IPS-18a (cell line): ENCODE measurements at regions not wholly inside any gene's neighbourhood (a gene's known extent, or its start where the extent isn't known, plus 50 kb on each side); places are given as distances from the start of the nearest gene placed in this dataset.
"Not testable (repeated sequence)": the region's sequence is repeated elsewhere in the genome, so short reads cannot be mapped to it uniquely, and the experiment has no call there.

Experiments
- H3K27ac ChIP-seq: one replicate; pipeline ENCODE4 v1.5.1; 2013; ENCODE audit warnings: low read length
- H3K27me3 ChIP-seq: one replicate; pipeline ENCODE4 v1.6.1; 2013; ENCODE audit warnings: mild to moderate bottlenecking, low read length; ENCODE audit not compliant: control insufficient read depth, insufficient read depth
- H3K36me3 ChIP-seq: one replicate; pipeline ENCODE4 v1.6.1; 2013; ENCODE audit warnings: low read depth, low read length; ENCODE audit not compliant: control insufficient read depth
- H3K4me1 ChIP-seq: one replicate; pipeline ENCODE4 v1.6.1; 2013; ENCODE audit warnings: low read depth, low read length; ENCODE audit not compliant: control insufficient read depth
- H3K4me3 ChIP-seq: one replicate; pipeline ENCODE4 v1.5.1; 2013; ENCODE audit warnings: low read length
- H3K9ac ChIP-seq: one replicate; pipeline ENCODE4 v1.6.1; 2013; ENCODE audit warnings: mild to moderate bottlenecking, low read length, moderate library complexity
- H3K9me3 ChIP-seq: one replicate; pipeline ENCODE4 v1.6.1; 2013; ENCODE audit warnings: low read depth, low read length; ENCODE audit not compliant: control insufficient read depth

DNA sequence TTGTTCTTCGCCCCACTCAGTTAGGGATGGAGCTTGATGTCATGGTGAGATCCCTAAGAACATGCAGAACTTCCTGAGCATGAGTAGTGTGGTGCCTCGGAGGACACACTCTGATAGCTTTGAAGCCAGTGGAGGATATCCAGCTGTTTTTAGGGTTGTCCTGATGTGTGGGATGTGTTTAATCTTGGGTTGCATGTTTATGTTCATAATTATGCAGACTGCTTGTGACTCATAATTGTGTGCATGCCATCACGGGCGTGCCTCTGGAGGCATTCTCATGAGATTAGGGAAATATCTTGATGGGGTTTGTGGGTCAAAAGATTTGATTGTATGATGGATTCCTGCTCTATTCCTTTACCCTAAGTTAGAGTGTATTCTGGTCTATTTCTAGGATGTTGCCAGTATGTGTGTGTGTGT lies 267.4 kb upstream of the PELI2 start:
- H3K36me3 ChIP-seq: no peaks in the 10 kb centered on the region

DNA sequence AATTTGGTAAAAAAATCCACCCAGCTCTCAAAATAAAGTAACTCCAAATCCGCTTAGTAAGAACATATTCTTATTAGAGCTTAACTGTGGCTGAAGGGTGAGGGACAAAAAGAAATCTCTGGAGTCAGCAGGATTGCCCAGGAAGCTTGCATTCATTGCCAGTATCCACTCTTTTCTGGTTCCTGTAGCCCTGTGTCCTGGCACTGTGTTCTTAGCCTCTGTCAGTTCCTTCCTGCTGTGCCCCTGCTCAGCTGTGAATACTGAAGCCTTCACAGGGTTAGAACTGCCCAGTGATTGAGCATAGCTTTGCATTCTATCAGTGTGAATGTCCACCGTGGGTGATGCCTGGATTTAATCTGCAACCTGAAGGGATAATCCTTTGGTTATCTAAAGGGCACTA lies 266.9 kb upstream of the PELI2 start:
- H3K36me3 ChIP-seq: no peaks in the 10 kb centered on the region
- no peak overlapping the region for H3K27ac ChIP-seq
- H3K9me3 ChIP-seq: no peaks in the 10 kb centered on the region
- H3K27me3 ChIP-seq: no peaks in the 10 kb centered on the region
- no peak overlapping the region for H3K9ac ChIP-seq
- H3K4me3 ChIP-seq: no peak overlapping the region
- H3K4me1 ChIP-seq: no peaks in the 10 kb centered on the region

More for the DNA sequence above, 267.4 kb upstream of the PELI2 start:
- Histone ChIP-seq H3K4me3 (no peak overlapping the region), H3K27ac (no peak overlapping the region), H3K27me3 (no peaks in the 10 kb centered on the region), H3K9ac (no peak overlapping the region), H3K9me3 (no peaks in the 10 kb centered on the region), H3K4me1 (no peaks in the 10 kb centered on the region)

DNA sequence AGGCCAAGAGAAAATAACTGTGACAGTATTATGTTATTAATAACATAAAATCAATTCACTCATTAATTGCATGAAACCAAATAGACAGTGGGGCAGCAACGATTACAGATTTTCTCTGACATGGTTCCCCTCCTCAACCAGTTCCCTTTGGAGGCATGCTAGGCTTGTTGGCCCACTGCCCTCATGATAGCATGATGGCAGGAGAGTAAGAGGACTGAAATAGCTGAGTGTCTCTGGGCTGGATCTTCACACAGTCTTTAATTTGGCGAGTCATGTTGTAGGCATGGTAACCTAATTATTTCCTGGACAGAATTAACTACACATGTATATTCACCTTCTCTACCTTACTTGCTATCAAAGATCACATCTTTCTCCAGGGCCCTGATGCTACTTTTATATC lies 266.2 kb upstream of the PELI2 start:
- Histone ChIP-seq H3K4me3 (no peak overlapping the region), H3K27ac (no peak overlapping the region), H3K36me3 (no peaks in the 10 kb centered on the region), H3K9ac (no peak overlapping the region), H3K4me1 (no peaks in the 10 kb centered on the region), H3K27me3 (no peaks in the 10 kb centered on the region), H3K9me3 (no peaks in the 10 kb centered on the region)

DNA sequence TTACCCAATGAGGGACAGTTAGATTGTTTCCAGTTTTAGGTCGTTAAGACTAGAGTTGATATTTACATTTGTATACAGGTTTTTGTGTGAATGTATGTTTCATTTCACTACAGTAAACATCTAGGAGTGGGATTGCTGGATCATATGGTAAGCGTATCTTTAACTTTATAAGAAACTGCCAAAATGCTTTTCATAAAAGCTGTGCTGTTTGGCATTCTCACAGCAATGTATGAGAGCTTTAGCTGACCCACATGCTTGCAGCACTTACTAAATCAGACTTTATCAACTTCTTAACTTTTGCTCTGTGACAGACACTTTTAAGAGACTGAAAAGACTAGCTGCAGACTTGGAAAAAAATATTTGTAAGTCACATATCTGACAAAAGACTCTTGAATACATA lies 262.5 kb upstream of the PELI2 start:
- no peak overlapping the region for H3K27ac ChIP-seq
- H3K4me1 ChIP-seq: no peaks in the 10 kb centered on the region
- no peaks in the 10 kb centered on the region for H3K27me3 ChIP-seq
- H3K4me3 ChIP-seq: no peak overlapping the region
- no peaks in the 10 kb centered on the region for H3K9me3 ChIP-seq
- no peak overlapping the region for H3K9ac ChIP-seq
- H3K36me3 ChIP-seq: no peaks in the 10 kb centered on the region

DNA sequence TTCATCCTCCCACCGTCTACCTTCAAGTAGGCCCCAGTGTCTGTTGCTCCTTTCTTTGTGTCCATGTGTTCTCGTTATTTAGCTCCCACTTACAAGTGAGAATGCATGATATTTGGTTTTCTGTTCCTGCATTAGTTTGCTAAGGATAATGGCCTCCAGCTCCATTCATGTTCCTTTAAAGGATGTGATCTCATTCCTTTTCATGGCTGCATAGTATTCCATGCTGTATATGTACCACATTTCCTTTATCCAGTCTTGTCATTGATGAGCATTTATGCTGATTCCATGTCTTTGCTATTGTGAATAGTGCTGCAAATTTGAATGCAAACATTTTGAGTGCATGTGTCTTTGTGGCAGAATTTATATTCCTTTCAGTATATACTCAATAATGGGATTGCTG lies 259.6 kb upstream of the PELI2 start:
- no peak overlapping the region for H3K4me3 ChIP-seq
- peaks cover 10% of the 10 kb centered on the region for H3K9me3 ChIP-seq
- H3K36me3 ChIP-seq: no peaks in the 10 kb centered on the region
- no peak overlapping the region for H3K27ac ChIP-seq
- H3K27me3 ChIP-seq: no peaks in the 10 kb centered on the region
- H3K9ac ChIP-seq: no peak overlapping the region
- H3K4me1 ChIP-seq: no peaks in the 10 kb centered on the region

DNA sequence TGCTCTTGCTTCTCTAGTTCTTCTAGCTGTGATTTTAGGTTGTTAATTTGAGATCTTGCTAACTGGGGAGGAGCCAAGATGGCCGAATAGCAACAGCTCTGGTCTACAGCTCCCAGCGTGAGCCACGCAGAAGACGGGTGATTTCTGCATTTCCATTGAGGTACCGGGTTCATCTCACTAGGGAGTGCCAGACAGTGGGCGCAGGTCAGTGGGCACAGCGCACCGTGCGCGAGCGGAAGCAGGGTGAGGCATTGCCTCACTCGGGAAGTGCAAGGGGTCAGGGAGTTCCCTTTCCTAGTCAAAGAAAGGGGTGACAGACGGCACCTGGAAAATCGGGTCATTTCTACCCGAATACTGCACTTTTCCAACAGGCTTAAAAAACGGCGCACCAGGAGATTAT lies 256.6 kb upstream of the PELI2 start:
- peaks cover 21% of the 10 kb centered on the region for H3K9me3 ChIP-seq
- not testable (repeated sequence) for H3K4me1 ChIP-seq, H3K27me3 ChIP-seq, H3K4me3 ChIP-seq, H3K27ac ChIP-seq, H3K9ac ChIP-seq, H3K36me3 ChIP-seq

DNA sequence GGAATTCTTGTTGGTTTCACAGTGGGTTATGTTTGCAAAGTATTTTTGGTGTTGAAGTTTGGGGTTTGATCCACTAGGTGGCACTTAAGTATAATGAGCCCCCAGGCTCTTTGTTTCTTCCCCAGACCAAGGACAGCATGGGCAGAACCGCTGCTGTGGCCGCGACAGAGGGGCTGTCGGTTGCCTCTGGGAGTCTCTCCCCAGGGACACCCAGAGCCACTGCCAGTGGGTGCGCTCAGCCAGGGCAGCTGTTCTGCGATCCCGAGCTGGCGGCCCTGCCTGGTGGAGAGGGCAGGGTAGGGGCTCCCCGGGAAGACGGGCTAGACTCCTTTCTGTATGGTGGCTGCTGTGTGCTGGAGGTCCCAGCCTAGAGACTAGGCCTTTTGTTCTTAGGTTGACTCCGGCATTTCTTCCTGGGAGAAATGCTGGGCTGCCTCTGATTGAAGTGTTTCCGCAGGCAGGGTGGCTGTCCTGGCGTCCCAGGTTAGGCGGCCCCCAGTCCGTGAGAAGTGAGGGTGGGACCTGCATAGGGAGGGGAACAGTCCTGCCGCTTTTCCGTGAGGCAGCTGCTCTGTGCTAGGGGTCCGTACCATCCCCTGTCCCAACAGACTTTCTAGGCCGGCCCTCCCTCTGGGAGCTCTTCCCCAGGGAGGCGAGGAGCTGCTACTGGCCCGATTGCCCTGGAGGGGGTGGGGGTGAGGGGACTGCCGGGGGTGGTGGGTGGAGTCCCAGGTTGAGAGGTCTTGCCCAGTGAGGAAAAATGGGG lies 253.1 kb upstream of the PELI2 start:
- no peak overlapping the region for H3K27ac ChIP-seq
- no peak overlapping the region for H3K9ac ChIP-seq
- no peaks in the 10 kb centered on the region for H3K27me3 ChIP-seq
- no peaks in the 10 kb centered on the region for H3K36me3 ChIP-seq
- no peak overlapping the region for H3K4me3 ChIP-seq
- peaks cover 21% of the 10 kb centered on the region for H3K9me3 ChIP-seq
- no peaks in the 10 kb centered on the region for H3K4me1 ChIP-seq

DNA sequence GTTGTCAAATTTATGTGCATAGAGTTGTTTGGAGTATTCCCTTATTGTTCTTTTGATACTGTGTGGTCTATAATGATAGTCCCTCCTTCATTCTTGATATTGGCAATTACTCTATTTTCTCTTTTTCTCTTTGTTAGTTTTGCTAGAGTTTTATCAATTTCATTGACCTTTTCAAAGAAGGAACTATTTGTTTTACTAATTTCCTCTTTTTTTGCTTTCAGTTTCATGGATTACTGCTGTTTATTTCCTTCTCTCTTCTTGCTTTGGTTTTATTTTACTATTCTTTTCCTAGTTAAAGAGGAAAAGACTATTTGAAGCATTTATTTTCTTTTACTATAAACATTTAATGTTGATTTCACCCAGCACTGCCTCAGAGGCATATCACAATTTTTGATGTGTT lies 250.9 kb upstream of the PELI2 start:
- no peak overlapping the region for H3K9ac ChIP-seq
- H3K4me1 ChIP-seq: no peaks in the 10 kb centered on the region
- H3K27ac ChIP-seq: no peak overlapping the region

DNA sequence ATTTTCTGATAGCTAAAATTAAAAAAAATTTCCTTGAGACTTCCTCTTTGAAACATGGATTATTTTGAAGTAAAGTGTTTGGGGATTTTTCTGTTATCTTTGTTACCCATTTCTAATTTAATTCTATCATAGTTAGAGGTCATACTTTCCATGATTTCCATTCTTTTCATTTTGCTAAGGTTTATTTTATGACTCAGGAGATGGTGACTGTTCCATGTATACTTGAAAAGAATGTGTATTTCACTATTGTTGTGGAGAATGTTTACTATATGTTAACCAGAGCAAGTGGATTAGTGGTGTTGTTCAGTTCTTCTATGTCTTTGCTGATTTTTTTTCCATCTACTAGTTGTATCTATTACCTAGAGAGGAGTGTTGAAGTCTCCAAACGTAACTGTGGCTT lies 250.5 kb upstream of the PELI2 start:
- Histone ChIP-seq H3K9me3 (peaks cover 14% of the 10 kb centered on the region), H3K4me1 (no peaks in the 10 kb centered on the region), H3K9ac (no peak overlapping the region), H3K27me3 (no peaks in the 10 kb centered on the region), H3K4me3 (no peak overlapping the region), H3K36me3 (no peaks in the 10 kb centered on the region), H3K27ac (no peak overlapping the region)

More for the DNA sequence above, 250.9 kb upstream of the PELI2 start:
- Histone ChIP-seq H3K4me3 (no peak overlapping the region), H3K9me3 (peaks cover 14% of the 10 kb centered on the region), H3K27me3 (no peaks in the 10 kb centered on the region), H3K36me3 (no peaks in the 10 kb centered on the region)

DNA sequence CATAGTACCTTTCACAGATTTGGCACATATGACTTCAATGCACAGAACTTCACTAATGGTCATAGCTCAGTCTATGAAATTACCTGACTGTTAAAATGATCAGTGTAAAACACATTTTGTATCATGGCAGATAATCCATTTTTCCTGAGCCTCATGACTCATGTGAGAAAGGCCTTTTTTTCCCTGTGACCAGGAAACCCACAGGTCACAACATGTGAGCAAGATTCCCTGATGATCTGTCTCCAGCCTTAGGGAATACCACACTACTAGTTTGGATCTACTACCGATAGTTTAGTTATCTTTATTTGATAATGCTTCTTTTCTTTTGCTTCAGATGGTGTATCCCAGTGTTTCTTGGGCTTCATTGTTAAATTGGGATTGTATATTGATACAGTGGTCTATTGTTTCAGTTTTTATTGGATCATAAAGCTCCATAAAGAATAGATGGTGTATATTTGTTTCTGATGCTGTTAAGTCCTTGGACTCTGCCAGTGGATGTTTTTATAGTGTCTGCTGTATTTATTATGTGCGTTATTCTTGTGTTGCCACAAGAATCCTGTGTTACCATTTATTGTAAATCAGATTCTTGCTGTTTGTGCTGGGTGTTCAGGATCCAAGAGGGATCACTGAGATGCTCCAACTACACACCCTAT lies 248.7 kb upstream of the PELI2 start:
- Histone ChIP-seq H3K4me3 (no peak overlapping the region), H3K9ac (no peak overlapping the region), H3K27ac (no peak overlapping the region), H3K4me1 (no peaks in the 10 kb centered on the region), H3K27me3 (no peaks in the 10 kb centered on the region), H3K36me3 (no peaks in the 10 kb centered on the region), H3K9me3 (peaks cover 2% of the 10 kb centered on the region)

DNA sequence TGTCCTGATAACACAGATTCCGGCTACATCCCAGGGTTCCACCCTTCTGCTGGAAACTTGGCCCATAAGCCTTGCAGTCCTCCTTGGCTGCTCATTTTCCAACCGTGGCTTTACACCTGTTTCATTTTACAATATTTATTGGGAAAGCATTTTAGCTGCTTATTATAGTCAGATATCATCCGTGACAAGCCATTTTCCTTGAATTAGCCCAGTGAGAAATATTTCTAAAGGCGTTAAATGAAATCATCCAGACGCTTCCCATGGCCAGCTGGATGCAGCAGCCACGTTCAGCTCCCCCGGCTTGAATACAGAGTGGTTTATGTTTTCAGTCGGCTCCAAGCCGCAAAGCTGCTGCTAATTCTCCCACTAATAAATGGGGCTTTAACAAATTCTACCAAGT lies 245.0 kb upstream of the PELI2 start:
- H3K4me1 ChIP-seq: no peaks in the 10 kb centered on the region
- no peaks in the 10 kb centered on the region for H3K27me3 ChIP-seq
- H3K27ac ChIP-seq: no peak overlapping the region
- no peak overlapping the region for H3K4me3 ChIP-seq
- H3K9ac ChIP-seq: no peak overlapping the region
- H3K36me3 ChIP-seq: no peaks in the 10 kb centered on the region
- no peaks in the 10 kb centered on the region for H3K9me3 ChIP-seq

DNA sequence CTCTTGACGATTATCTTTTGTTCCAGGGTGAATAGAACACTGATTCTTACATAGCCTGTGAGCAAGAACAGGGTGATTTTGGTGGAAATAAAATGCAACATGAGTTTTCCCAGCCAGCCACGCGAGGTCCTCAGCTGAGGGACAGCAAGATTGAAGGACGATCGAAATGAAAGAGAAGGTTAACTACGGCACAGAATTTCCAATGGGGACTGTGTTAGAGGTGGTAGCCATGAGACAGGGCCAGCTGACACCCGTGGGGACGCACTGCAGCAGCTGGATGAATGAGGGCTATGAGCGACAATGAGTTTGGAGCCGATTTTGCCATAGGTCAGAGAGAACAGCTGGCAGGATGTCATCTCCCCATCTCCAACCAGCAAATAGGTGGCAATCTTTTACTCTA lies 243.4 kb upstream of the PELI2 start:
- Histone ChIP-seq H3K4me3 (no peak overlapping the region), H3K27ac (no peak overlapping the region)

More for the DNA sequence above, 243.4 kb upstream of the PELI2 start:
- H3K9me3 ChIP-seq: no peaks in the 10 kb centered on the region
- no peaks in the 10 kb centered on the region for H3K27me3 ChIP-seq
- H3K36me3 ChIP-seq: no peaks in the 10 kb centered on the region
- no peak overlapping the region for H3K9ac ChIP-seq
- no peaks in the 10 kb centered on the region for H3K4me1 ChIP-seq
